ENCODE measurements at regions not wholly inside any gene's neighbourhood (a gene's known extent, or its start where the extent isn't known, plus 50 kb on each side); places are given as distances from the start of the nearest gene placed in this dataset.

DNA sequence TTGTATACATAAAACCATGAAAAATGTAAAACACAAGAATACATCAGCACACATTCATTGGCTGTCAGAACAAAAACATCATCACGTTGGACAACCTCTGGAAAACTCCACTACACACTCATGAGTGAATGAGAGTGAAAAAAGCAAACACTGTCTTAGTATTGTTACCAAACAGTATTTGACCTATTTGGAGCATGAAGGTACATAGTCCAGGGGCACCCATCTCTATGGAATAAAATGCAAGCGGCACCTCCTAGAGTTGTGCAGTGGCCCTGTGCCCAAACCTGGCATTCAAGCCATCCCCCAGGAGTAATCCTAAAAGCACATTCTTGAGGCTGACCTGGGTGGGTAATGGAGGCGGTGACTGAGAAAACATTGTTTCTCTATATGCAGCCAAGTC, 67.0 kb upstream of the SOD1 start:
- TF ChIP-seq POLR2A (IDR thresholded peaks at IDR 0.05; ENCODE audit: low read depth, low read length) (no peak), POLR2AphosphoS5 (IDR thresholded peaks at IDR 0.05; ENCODE audit: low read depth, low read length) (no peak)
